Spleen (tissue), 11 donors: ENCODE measurements at regions not wholly inside any gene's neighbourhood (a gene's known extent, or its start where the extent isn't known, plus 50 kb on each side); places are given as distances from the start of the nearest gene placed in this dataset.

Experiments
- DNase-seq: peaks from one replicate; pipeline ENCODE4 v3.0.0-alpha.2; 2020
- H3K27ac ChIP-seq, 8 donors: fragments of 200-600 bp; sonication (generic) in 7 of 8; 1 replicate in 4 of 8; 2 replicates in 4 of 8; pipeline versions ENCODE4 v1.5.0 to v1.8.0; 2016 to 2021; ENCODE audit warnings: inconsistent platforms in 4 of 8, mild to moderate bottlenecking in 4 of 8, moderate library complexity in 1 of 8
- H3K27me3 ChIP-seq, 7 donors: fragments of 200-600 bp; sonication (generic) in 6 of 7; replicated peaks in 1 of 7; 1 replicate in 4 of 7; 2 replicates in 3 of 7; pipeline versions ENCODE4 v1.5.0 to v1.8.0; 2016 to 2021; ENCODE audit warnings: inconsistent platforms in 3 of 7, mild to moderate bottlenecking in 1 of 7
- H3K36me3 ChIP-seq, 6 donors: fragments of 200-600 bp; sonication (generic) in 5 of 6; 1 replicate in 4 of 6; 2 replicates in 2 of 6; pipeline versions ENCODE4 v1.5.0 to v1.8.0; 2016 to 2021; ENCODE audit warnings: inconsistent platforms in 2 of 6
- H3K4me1 ChIP-seq, 6 donors: fragments of 200-600 bp; sonication (generic) in 5 of 6; 1 replicate in 3 of 6; 2 replicates in 3 of 6; pipeline versions ENCODE4 v1.5.0 to v1.8.0; 2016 to 2021; ENCODE audit warnings: inconsistent platforms in 3 of 6
- H3K4me3 ChIP-seq, 8 donors: fragments of 200-600 bp; sonication (generic) in 7 of 8; 1 replicate in 4 of 8; 2 replicates in 4 of 8; pipeline versions ENCODE4 v1.5.0 to v1.8.0; 2016 to 2021; ENCODE audit warnings: inconsistent platforms in 4 of 8, mild to moderate bottlenecking in 4 of 8, moderate library complexity in 2 of 8
- H3K9me3 ChIP-seq, 8 donors: fragments of 200-600 bp; sonication (generic) in 7 of 8; 1 replicate in 4 of 8; 2 replicates in 4 of 8; pipeline versions ENCODE4 v1.5.0 to v1.8.0; 2016 to 2021; ENCODE audit warnings: inconsistent platforms in 4 of 8
- CTCF ChIP-seq, 11 experiments: fragments of 200-600 bp in 7 of 11; fragments of 450-650 bp in 4 of 11; sonication (generic) in 4 of 11; IDR thresholded peaks in 8 of 11; conservative IDR thresholded peaks in 3 of 11; 1 replicate in 7 of 11; 2 replicates in 4 of 11; pipeline versions ENCODE4 v1.4.0 to v1.8.0; 2016 to 2021; ENCODE audit warnings: antibody characterized with exemption in 11 of 11, inconsistent platforms in 4 of 11, mild to moderate bottlenecking in 1 of 11
- POLR2A ChIP-seq, 3 donors: fragments of 450-650 bp; IDR thresholded peaks; one replicate each; pipeline ENCODE4 v1.5.1; 2017; ENCODE audit warnings: antibody characterized with exemption in 3 of 3, mild to moderate bottlenecking in 1 of 3
- POLR2AphosphoS5 ChIP-seq, 3 donors: sonication (generic); formaldehyde crosslinking; IDR thresholded peaks; one replicate each; pipeline ENCODE4 v1.5.1; 2017; ENCODE audit warnings: antibody characterized with exemption in 3 of 3
- WGBS, 5 donors: extraction: QIAGEN DNeasy Blood & Tissue Kit in 3 of 5; methylation state at CpG; one replicate each; pipeline versions ENCODE4 v1.1.5 to v1.1.7; 2013 to 2018; 5-methylcytosine and 5-hydroxymethylcytosine counted together
- intact Hi-C: fragments of 100-400 bp; cut with DNase I; formaldehyde crosslinking; loops from one replicate; pipeline ENCODE4 v1.15.0; 2023; ENCODE audit warnings: low total_unique reads
- donor health status: healthy with polysubstance abuse.
- donor health status: DM: no; HTN: no; CAD: no; lungs with moderate emphysema.
- donor health status: DM: no; HTN: no; CAD: no.
- donor health status: Bipolar disorder and iron deficiency.
- donor health status: healthy.
- donor health status: DM: no; HTN: no; CAD: no.
- donor health status: DM: yes; HTN: yes; CAD: no.

- H3K27ac ChIP-seq = no peak overlapping the region
- DNase-seq = no peak
- intact Hi-C loops = no loop called here
- no peaks in the 10 kb centered on the region for H3K4me1 ChIP-seq
- TF ChIP-seq CTCF (IDR thresholded peaks at IDR 0.05 in 8 of 11, conservative IDR thresholded peaks at IDR 0.05 in 3 of 11) (no peak), POLR2AphosphoS5 (IDR thresholded peaks at IDR 0.05) (no peak), POLR2A (IDR thresholded peaks at IDR 0.05) (no peak)
- WGBS, 5 donors = 79 to 91% (median 85%) methylated on average over 13 of the region's 13 CpGs
- H3K36me3 ChIP-seq = no peaks in the 10 kb centered on the region
- H3K27me3 ChIP-seq = no peaks in the 10 kb centered on the region
- H3K9me3 ChIP-seq = peaks cover 0 to 14% (median 0%) of the 10 kb centered on the region in 8 donors
- H3K4me3 ChIP-seq = no peak overlapping the region
These were observed 135.1 kb downstream of the PLG start for GRCh38 chr6:160837146-160837545.

GRCh38 chr6:160851031-160851430, 140.5 kb upstream of the MAP3K4 start:
- WGBS, 5 donors = 81 to 88% (median 83%) methylated on average over 5 of the region's 5 CpGs
- Histone ChIP-seq H3K9me3 (peaks cover 0 to 24% (median 0%) of the 10 kb centered on the region in 8 donors), H3K27me3 (no peaks in the 10 kb centered on the region), H3K27ac (no peak overlapping the region), H3K4me3 (no peak overlapping the region), H3K4me1 (no peaks in the 10 kb centered on the region), H3K36me3 (no peaks in the 10 kb centered on the region)
- intact Hi-C loops = no loop called here
- DNase-seq = no peak
- TF ChIP-seq CTCF (IDR thresholded peaks at IDR 0.05 in 8 of 11, conservative IDR thresholded peaks at IDR 0.05 in 3 of 11) (no peak), POLR2A (IDR thresholded peaks at IDR 0.05) (no peak), POLR2AphosphoS5 (IDR thresholded peaks at IDR 0.05) (no peak)

- H3K36me3 ChIP-seq = no peaks in the 10 kb centered on the region
- no peak overlapping the region for H3K27ac ChIP-seq
- no peak for TF ChIP-seq POLR2A (IDR thresholded peaks at IDR 0.05)
- TF ChIP-seq CTCF (IDR thresholded peaks at IDR 0.05 in 8 of 11, conservative IDR thresholded peaks at IDR 0.05 in 3 of 11) = no peak
- no peak for TF ChIP-seq POLR2AphosphoS5 (IDR thresholded peaks at IDR 0.05)
- no peak overlapping the region for H3K4me3 ChIP-seq
- no peaks in the 10 kb centered on the region for H3K4me1 ChIP-seq
- H3K27me3 ChIP-seq = no peaks in the 10 kb centered on the region
- intact Hi-C loops = no loop called here
- no peak for DNase-seq
- peaks cover 0 to 21% (median 0%) of the 10 kb centered on the region in 8 donors for H3K9me3 ChIP-seq
- 83 to 90% (median 85%) methylated on average over 7 of the region's 7 CpGs for WGBS, 5 donors
These were observed 137.6 kb upstream of the MAP3K4 start for GRCh38 chr6:160853946-160854345.

- DNase-seq = no peak
- no peak for TF ChIP-seq POLR2AphosphoS5 (IDR thresholded peaks at IDR 0.05)
- no peak for TF ChIP-seq CTCF (IDR thresholded peaks at IDR 0.05 in 8 of 11, conservative IDR thresholded peaks at IDR 0.05 in 3 of 11)
- no peak for TF ChIP-seq POLR2A (IDR thresholded peaks at IDR 0.05)
- Histone ChIP-seq H3K27me3 (no peaks in the 10 kb centered on the region), H3K4me3 (no peak overlapping the region), H3K9me3 (peaks cover 0 to 7% (median 0%) of the 10 kb centered on the region in 8 donors), H3K36me3 (no peaks in the 10 kb centered on the region), H3K4me1 (no peaks in the 10 kb centered on the region), H3K27ac (no peak overlapping the region)
- intact Hi-C loops = no loop called here
- WGBS, 5 donors = 89 to 97% (median 93%) methylated on average over 3 of the region's 3 CpGs
These were observed 132.7 kb upstream of the MAP3K4 start for GRCh38 chr6:160858886-160859285.
